ENCODE measurements at regions not wholly inside any gene's neighbourhood (a gene's known extent, or its start where the extent isn't known, plus 50 kb on each side); places are given as distances from the start of the nearest gene placed in this dataset.

DNA sequence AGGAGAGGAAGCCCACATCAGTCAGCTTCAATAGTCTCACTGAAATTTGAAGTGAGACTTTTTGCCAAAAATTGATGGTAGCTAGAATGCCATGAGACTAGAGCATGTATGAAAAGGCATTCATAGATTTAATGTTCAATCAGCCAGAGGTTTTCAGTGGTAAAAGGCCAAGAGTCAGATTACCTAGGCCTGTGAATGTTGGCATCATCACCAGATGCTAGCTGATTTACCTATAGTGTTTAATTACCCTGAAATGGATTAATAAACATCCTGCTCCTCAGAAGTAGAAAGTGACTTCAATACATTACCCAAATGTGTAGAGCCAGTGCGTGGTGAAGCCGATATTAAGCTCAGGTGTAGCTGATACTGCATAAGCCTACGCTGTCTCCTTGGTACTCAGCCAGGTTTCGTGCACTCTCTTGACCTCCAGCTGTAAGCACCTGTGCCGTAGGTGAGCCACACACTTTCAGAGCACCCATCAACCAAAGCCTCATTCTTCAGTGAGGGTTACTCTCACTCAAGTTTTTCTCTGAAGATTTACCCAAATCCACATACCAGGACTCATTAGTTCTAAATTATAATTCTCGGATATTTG lies 1140.3 kb upstream of the SLC10A2 start:
- TF ChIP-seq, protein P1, sequence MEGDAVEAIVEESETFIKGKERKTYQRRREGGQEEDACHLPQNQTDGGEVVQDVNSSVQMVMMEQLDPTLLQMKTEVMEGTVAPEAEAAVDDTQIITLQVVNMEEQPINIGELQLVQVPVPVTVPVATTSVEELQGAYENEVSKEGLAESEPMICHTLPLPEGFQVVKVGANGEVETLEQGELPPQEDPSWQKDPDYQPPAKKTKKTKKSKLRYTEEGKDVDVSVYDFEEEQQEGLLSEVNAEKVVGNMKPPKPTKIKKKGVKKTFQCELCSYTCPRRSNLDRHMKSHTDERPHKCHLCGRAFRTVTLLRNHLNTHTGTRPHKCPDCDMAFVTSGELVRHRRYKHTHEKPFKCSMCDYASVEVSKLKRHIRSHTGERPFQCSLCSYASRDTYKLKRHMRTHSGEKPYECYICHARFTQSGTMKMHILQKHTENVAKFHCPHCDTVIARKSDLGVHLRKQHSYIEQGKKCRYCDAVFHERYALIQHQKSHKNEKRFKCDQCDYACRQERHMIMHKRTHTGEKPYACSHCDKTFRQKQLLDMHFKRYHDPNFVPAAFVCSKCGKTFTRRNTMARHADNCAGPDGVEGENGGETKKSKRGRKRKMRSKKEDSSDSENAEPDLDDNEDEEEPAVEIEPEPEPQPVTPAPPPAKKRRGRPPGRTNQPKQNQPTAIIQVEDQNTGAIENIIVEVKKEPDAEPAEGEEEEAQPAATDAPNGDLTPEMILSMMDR (IDR thresholded peaks at IDR 0.05): no peak

DNA sequence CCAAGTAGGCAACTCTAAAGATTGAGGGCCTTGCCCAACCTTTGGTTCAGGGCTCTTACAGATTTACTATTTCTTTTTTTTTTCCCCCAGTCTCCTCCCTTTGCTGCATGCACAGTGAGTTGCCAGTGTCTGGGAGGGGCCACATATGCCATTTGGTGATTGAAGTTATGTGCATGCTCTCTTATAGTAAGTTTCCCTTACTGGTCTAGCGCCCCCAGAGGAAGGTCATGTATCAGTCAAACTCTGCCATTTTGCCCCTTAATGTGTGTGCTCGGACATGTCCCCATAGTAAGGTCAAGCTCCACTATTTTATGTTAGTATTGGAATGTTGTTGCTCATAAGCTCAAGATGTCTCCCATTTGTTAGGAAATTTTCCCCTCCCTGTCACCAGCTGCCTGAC lies 1138.0 kb upstream of the SLC10A2 start:
- TF ChIP-seq, protein P1 (IDR thresholded peaks at IDR 0.05): no peak

DNA sequence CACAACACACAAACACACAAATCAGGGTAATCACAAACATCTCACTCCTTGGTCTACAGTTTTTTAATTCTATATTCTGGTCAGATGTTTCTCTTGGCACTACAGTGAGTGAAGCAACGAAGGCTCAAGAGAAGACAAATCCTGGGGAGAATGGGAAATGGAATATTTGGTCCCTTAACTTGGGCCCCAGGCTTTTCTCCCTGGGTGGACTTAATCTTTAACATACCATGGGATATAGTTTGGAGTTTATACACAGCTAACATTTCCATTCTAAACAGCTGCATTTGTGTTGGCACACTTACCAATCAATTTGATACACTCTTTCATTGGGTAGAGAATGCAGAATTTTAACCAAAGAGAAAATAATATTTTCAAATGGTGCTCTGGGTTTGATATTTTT lies 1132.6 kb upstream of the SLC10A2 start:
- TF ChIP-seq, protein P1 (IDR thresholded peaks at IDR 0.05): no peak

DNA sequence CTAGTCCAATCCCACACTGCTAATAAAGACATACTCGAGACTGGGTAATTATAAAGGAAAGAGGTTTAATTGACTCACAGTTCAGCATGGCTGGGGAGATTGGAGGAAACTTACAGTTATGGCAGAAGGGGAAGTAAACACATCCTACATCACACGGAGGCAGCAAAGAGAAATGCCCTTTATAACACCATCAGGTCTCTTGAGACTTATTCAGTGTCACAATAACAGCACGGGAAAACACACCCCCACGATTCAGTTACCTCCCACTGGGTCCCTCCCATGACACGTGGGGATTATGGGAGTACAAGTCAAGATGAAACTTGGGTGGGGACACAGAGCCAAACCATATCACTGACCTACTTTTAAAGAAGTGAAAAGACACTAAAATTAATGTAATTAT lies 1130.4 kb upstream of the SLC10A2 start:
- TF ChIP-seq, protein P1 (IDR thresholded peaks at IDR 0.05): no peak

DNA sequence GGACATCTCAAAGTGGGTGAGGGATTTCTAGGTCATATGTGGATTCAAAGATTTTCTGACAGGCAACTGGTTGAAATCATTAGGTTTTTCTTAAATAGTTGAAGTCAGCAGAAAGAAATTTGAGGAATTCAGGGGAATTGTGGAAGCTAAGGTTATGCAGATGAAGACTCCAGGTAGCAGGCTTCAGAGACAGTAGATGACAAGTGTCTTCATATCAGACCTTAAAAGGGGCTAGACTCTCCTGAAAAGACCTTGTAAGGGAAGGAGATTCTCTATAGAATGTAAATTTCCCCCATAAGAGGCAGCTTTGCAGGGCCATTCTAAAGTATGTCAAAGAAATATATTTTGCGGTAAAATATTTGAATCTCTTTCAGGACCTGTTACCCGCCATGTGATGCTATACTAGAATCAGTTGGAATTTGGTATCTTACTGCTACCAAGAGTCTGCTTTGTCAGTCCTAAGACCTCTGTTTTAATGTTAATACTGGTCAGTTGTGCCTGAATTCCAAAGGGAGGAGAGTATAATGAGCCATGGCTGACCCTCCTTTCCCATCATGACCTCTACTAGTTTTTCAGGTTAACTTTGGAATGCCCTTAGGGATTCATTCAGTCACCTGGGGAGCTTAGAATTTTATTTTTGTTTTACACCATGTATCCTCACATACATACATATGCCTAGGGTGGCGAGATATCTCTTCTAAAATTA lies 1115.5 kb upstream of the SLC10A2 start:
- TF ChIP-seq, protein P1 (IDR thresholded peaks at IDR 0.05): no peak

DNA sequence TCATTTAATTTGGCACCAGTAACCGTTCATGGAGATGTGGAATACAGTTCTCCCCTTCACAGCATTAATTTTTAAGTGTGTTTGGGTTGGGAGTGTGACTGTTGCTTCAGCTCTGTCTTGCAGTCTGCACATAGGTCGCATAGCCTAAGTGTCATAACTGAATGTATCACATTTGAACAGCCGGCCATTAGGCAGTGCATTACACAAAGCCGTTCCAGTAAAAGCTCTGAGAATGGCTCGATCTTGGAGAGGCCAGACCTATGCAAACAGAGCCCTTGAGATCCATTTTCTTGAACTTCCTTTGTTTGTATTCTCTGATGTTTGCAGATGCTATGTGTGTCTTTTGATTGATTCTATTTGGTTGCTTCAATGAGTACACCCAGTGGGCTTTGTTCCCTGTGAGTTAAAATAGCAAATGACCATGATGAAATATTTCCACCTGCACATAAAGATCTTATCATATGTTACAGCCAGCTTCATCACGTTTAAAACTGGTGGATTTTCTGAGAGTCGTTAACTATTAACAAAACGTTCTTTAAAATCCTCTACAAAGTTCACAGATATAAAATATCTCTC lies 1104.9 kb upstream of the SLC10A2 start:
- TF ChIP-seq, protein P1 (IDR thresholded peaks at IDR 0.05): no peak

DNA sequence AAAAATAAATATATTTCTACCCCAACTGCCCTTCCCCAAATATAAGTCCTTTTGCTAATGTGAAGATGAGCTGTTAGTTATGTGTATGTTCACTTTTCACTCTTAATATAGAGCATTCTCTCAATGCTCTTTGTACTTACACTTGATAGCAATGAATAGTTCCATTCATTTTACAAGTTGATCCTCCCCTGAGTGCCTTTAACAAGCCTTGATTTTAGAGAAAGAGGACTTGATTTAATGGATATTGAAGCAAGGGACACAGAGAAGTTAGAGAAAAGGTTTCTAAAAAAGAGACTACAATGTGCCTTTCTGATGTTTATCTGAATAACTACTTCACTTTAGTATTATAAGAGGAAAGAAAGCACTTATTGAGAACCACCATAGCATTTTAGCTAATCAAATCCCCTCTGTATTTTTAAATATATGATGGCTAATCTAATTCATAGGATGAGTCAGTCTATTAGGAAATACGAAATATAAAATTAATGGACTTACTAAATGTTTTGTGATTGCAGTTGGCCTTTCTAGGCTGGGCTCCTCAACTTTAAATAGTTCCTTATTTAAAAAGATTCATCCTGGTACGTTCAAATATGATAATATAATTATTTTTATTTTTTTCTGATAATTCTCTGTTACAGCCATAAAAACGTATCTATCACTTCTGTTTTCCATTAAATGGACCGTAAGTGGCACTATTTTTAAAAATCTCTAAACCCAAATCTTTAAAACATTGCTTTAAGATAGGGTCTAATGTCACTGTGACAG lies 1097.8 kb upstream of the SLC10A2 start:
- TF ChIP-seq, protein P1 (IDR thresholded peaks at IDR 0.05): no peak
